ENCODE measurements at regions not wholly inside any gene's neighbourhood (a gene's known extent, or its start where the extent isn't known, plus 50 kb on each side); places are given as distances from the start of the nearest gene placed in this dataset.

DNA sequence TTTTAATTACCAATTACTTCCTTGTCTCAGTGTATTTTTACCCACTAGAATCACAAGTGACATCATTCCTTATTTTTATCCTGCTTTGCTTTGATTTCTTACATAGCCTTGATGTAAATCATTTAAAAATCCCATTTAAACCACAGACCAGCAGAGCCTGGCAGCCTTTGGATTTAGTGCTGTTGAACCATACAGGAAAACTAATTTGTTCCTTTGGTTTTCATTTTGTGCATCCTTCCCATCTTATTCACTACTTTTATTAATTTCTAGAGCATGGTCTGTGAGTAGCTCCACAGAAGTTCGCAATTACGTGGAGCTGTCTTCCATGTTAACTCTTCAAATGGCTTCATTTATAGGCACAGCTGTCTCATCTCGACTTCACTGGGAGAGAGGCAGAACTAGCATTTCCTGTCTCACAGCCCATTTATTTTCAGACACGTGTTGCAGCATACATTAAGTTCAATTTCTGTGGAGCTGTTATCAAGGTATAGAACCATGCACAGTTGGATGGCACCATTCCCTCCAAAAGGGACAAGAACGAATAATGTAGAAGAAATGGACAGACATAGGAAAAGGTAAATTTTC lies 235.3 kb downstream of the MRPL39 start:
- H3K23me2 ChIP-seq (ENCODE audit: low read depth, low read length), result no peaks in the 10 kb centered on the region
- TF ChIP-seq, protein P1, sequence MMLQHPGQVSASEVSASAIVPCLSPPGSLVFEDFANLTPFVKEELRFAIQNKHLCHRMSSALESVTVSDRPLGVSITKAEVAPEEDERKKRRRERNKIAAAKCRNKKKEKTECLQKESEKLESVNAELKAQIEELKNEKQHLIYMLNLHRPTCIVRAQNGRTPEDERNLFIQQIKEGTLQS (IDR thresholded peaks at IDR 0.05; ENCODE audit: insufficient read depth, low read depth, low read length), result no peak
- TF ChIP-seq RBBP5 (IDR thresholded peaks at IDR 0.05; ENCODE audit: borderline replicate concordance, low read depth, low read length) (no peak), SRF (IDR thresholded peaks at IDR 0.05; ENCODE audit: low read depth, low read length) (no peak), FOSL1 (IDR thresholded peaks at IDR 0.05; ENCODE audit: insufficient read depth, low read depth, low read length) (no peak), TAF1 (IDR thresholded peaks at IDR 0.05; ENCODE audit: low read depth, low read length) (no peak), JUN (IDR thresholded peaks at IDR 0.05; ENCODE audit: low read depth, low read length) (no peak), SIX5 (IDR thresholded peaks at IDR 0.05; ENCODE audit: low read depth, low read length) (no peak), CHD2 (IDR thresholded peaks at IDR 0.05; ENCODE audit: low read length) (no peak), TEAD4 (IDR thresholded peaks at IDR 0.05; ENCODE audit: low read depth, low read length) (no peak), GTF2F1 (IDR thresholded peaks at IDR 0.05; ENCODE audit: borderline replicate concordance, low read depth, low read length) (no peak), BCL11A (IDR thresholded peaks at IDR 0.05; ENCODE audit: low read depth in 2 of 2, low read length in 2 of 2) (no peak), KDM5A (IDR thresholded peaks at IDR 0.05; ENCODE audit: low read length) (no peak), KDM1A (IDR thresholded peaks at IDR 0.05; ENCODE audit: borderline replicate concordance, low read length) (no peak), EP300 (IDR thresholded peaks at IDR 0.05; ENCODE audit: borderline replicate concordance in 1 of 2, low read depth in 2 of 2, low read length in 2 of 2) (no peak)
- H3K4me2 ChIP-seq (ENCODE audit: insufficient read depth in 1 of 2, low read depth in 2 of 2, low read length in 2 of 2), result peak overlapping the region; percentile 14 to 39; a peak in 3 of 4 replicates
- peak overlapping the region; percentile 23; the same call in 1 of the 2 replicates for H2BK12ac ChIP-seq (ENCODE audit: low read depth, low read length)
- no peak overlapping the region for H3K23ac ChIP-seq (ENCODE audit: insufficient read length)
- no peak overlapping the region for H3K9ac ChIP-seq (replicated peaks in 1 of 4; ENCODE audit: extremely low read depth in 1 of 4, low read depth in 3 of 4, low read length in 3 of 4)
- no peak for DNase-seq (ENCODE audit: low read depth in 1 of 2, low spot score in 2 of 2)
- peak overlapping the region; percentile 91 for H2AFZ ChIP-seq (ENCODE audit: low read length)
- peak overlapping the region in 1 of 4 experiments; percentile 34; a peak in 1 of 8 replicates for H3K4me3 ChIP-seq (ENCODE audit: extremely low read depth in 1 of 4, insufficient read depth in 2 of 4, low read depth in 3 of 4, low read length in 4 of 4)
- H3K9me3 ChIP-seq (ENCODE audit: insufficient read depth in 2 of 2, low read depth in 1 of 2, low read length in 1 of 2), result no peaks in the 10 kb centered on the region
- peaks cover 5 to 12% (median 9%) of the 10 kb centered on the region in 4 experiments; a peak in 4 of 7 replicates for H3K4me1 ChIP-seq (replicated peaks in 1 of 4; ENCODE audit: control insufficient read depth in 3 of 4, insufficient read depth in 4 of 4, low read length in 3 of 4)
- no peak overlapping the region for H2AK5ac ChIP-seq (ENCODE audit: low read depth, low read length)
- no peak overlapping the region for H2BK15ac ChIP-seq (ENCODE audit: low read length)
- no peak overlapping the region for H3K56ac ChIP-seq (replicated peaks; ENCODE audit: insufficient read length, low read depth, low read length)
- ChIA-PET CTCF (ENCODE audit: partially characterized antibody) (interaction anchor here (4.4 to 4.6 kb wide), 2 partner anchors 12 to 14 kb away, joined by 15 to 26 read pairs; no protein-coding TSS in a partner anchor), POLR2A (ENCODE audit: partially characterized antibody) (no interaction called here)
- no peak overlapping the region for H4K8ac ChIP-seq (ENCODE audit: extremely low read depth, insufficient read depth, low read length)
- no peak overlapping the region for H4K5ac ChIP-seq (ENCODE audit: insufficient read length, low read depth, low read length)
- H3K79me1 ChIP-seq (ENCODE audit: low read depth, low read length), result no peaks in the 10 kb centered on the region
- no peak overlapping the region; the same call in 1 of the 2 replicates for H3K27ac ChIP-seq (ENCODE audit: low read depth, low read length)
- H4K91ac ChIP-seq (replicated peaks; ENCODE audit: insufficient read length, low read length), result no peak overlapping the region
- H3K14ac ChIP-seq (ENCODE audit: insufficient read length), result no peak overlapping the region
- H2BK120ac ChIP-seq (replicated peaks; ENCODE audit: low read depth, low read length), result peak overlapping the region; percentile 47
- no peak overlapping the region for H2BK5ac ChIP-seq (ENCODE audit: low read depth, low read length)
- H3K36me3 ChIP-seq (ENCODE audit: control insufficient read depth in 2 of 4, insufficient read depth in 4 of 4, low read length in 3 of 4), result no peaks in the 10 kb centered on the region
- H4K20me1 ChIP-seq (replicated peaks in 1 of 2; ENCODE audit: control insufficient read depth in 1 of 2, insufficient read depth in 2 of 2, low read length in 2 of 2), result no peaks in the 10 kb centered on the region
- no peak overlapping the region for H3K18ac ChIP-seq (ENCODE audit: extremely low read depth, low read length)
- no peaks in the 10 kb centered on the region for H3K27me3 ChIP-seq (replicated peaks in 1 of 4; ENCODE audit: control insufficient read depth in 3 of 4, extremely low read depth in 1 of 4, insufficient read depth in 3 of 4, low read length in 3 of 4)
- H2BK20ac ChIP-seq (ENCODE audit: low read length), result 0 out of 2 replicates have a peak overlapping the region, but pooled peaks have one; percentile 2
- no peaks in the 10 kb centered on the region for H3K79me2 ChIP-seq (ENCODE audit: control insufficient read depth in 1 of 2, insufficient read depth in 2 of 2, low read length in 2 of 2)
- no peak for FAIRE-seq
- WGBS, 2 experiments (ENCODE audit: extremely low coverage in 1 of 2, insufficient coverage in 1 of 2, insufficient read length in 1 of 2, insufficient replicate concordance in 2 of 2, low coverage in 1 of 2, low lambda C conversion rate in 2 of 2, missing lambda C conversion rate in 1 of 2), result 78% methylated on average over 5 of the region's 5 CpGs; no CpG with 5 or more reads in 1 of the 2 experiments
- H3K4ac ChIP-seq (replicated peaks; ENCODE audit: insufficient read length, low read depth, low read length), result no peak overlapping the region
